ENCODE measurements at regions not wholly inside any gene's neighbourhood (a gene's known extent, or its start where the extent isn't known, plus 50 kb on each side); places are given as distances from the start of the nearest gene placed in this dataset.

GRCh38 chr1:63205776-63206175 lies 116.6 kb upstream of the FOXD3 start:
- no peak for TF ChIP-seq ESRRG (CRISPR knock-in tag; IDR thresholded peaks at IDR 0.05)
- no peak for TF ChIP-seq TCF4 (CRISPR knock-in tag; IDR thresholded peaks at IDR 0.05; ENCODE audit: borderline replicate concordance)
- TF ChIP-seq PATZ1 (CRISPR knock-in tag; IDR thresholded peaks at IDR 0.05; ENCODE audit: borderline replicate concordance), result no peak
